Muscle layer of duodenum (tissue), 2 donors: ENCODE measurements at regions not wholly inside any gene's neighbourhood (a gene's known extent, or its start where the extent isn't known, plus 50 kb on each side); places are given as distances from the start of the nearest gene placed in this dataset.

ENCODE experiments used
- H3K27ac ChIP-seq: one replicate; pipeline ENCODE4 v1.7.0; 2013; ENCODE audit warnings: mild to moderate bottlenecking, low read length
- H3K27me3 ChIP-seq: one replicate; pipeline ENCODE4 v1.7.0; 2013; ENCODE audit warnings: low read depth, mild to moderate bottlenecking, control low read depth, low read length
- H3K36me3 ChIP-seq, 2 donors: one replicate each; pipeline ENCODE4 v1.7.0; 2013; ENCODE audit warnings: low read length in 2 of 2, control low read depth in 1 of 2, mild to moderate bottlenecking in 1 of 2; ENCODE audit not compliant: insufficient read depth in 2 of 2, control insufficient read depth in 1 of 2
- H3K4me1 ChIP-seq, 2 donors: one replicate each; pipeline ENCODE4 v1.7.0; 2013; ENCODE audit warnings: low read length in 2 of 2, mild to moderate bottlenecking in 2 of 2, control low read depth in 1 of 2, moderate library complexity in 1 of 2; ENCODE audit not compliant: insufficient read depth in 2 of 2, control insufficient read depth in 1 of 2
- H3K4me3 ChIP-seq, 2 donors: one replicate each; pipeline ENCODE4 v1.7.0; 2013; ENCODE audit warnings: low read length in 2 of 2, low read depth in 1 of 2, mild to moderate bottlenecking in 1 of 2
- H3K9me3 ChIP-seq, 2 donors: one replicate each; pipeline ENCODE4 v1.7.0; 2013; ENCODE audit warnings: low read length in 2 of 2, control low read depth in 1 of 2, mild to moderate bottlenecking in 1 of 2; ENCODE audit not compliant: control insufficient read depth in 1 of 2
- donor health status: healthy.

- Histone ChIP-seq H3K4me3 (no peak overlapping the region), H3K4me1 (no peaks in the 10 kb centered on the region), H3K36me3 (no peaks in the 10 kb centered on the region), H3K27me3 (no peaks in the 10 kb centered on the region), H3K9me3 (no peaks in the 10 kb centered on the region), H3K27ac (no peak overlapping the region)
Observed at GRCh38 chr9:78778318-78778717, 481.4 kb downstream of the PSAT1 start.

- no peaks in the 10 kb centered on the region for H3K9me3 ChIP-seq
- H3K27ac ChIP-seq: no peak overlapping the region
- H3K4me1 ChIP-seq: no peaks in the 10 kb centered on the region
- H3K36me3 ChIP-seq: no peaks in the 10 kb centered on the region
- H3K27me3 ChIP-seq: no peaks in the 10 kb centered on the region
- no peak overlapping the region for H3K4me3 ChIP-seq
Observed at GRCh38 chr9:78778861-78779374, 482.0 kb downstream of the PSAT1 start.

- H3K27me3 ChIP-seq: no peaks in the 10 kb centered on the region
- no peaks in the 10 kb centered on the region for H3K36me3 ChIP-seq
- H3K27ac ChIP-seq: no peak overlapping the region
- H3K4me1 ChIP-seq: no peaks in the 10 kb centered on the region
- H3K9me3 ChIP-seq: no peaks in the 10 kb centered on the region
- H3K4me3 ChIP-seq: no peak overlapping the region
Observed at GRCh38 chr9:78781681-78782080, 484.8 kb downstream of the PSAT1 start.

GRCh38 chr9:78782234-78782633, 485.3 kb downstream of the PSAT1 start:
- Histone ChIP-seq H3K36me3 (no peaks in the 10 kb centered on the region), H3K27ac (no peak overlapping the region), H3K4me1 (no peaks in the 10 kb centered on the region), H3K27me3 (no peaks in the 10 kb centered on the region), H3K9me3 (no peaks in the 10 kb centered on the region), H3K4me3 (no peak overlapping the region)

GRCh38 chr9:78782858-78783257, 485.9 kb downstream of the PSAT1 start:
- Histone ChIP-seq H3K4me1 (no peaks in the 10 kb centered on the region), H3K27me3 (no peaks in the 10 kb centered on the region), H3K9me3 (no peaks in the 10 kb centered on the region), H3K36me3 (no peaks in the 10 kb centered on the region), H3K4me3 (no peak overlapping the region), H3K27ac (no peak overlapping the region)

GRCh38 chr9:78783743-78784142, 486.8 kb downstream of the PSAT1 start:
- H3K36me3 ChIP-seq: no peaks in the 10 kb centered on the region
- H3K4me3 ChIP-seq: no peak overlapping the region
- no peaks in the 10 kb centered on the region for H3K9me3 ChIP-seq
- no peaks in the 10 kb centered on the region for H3K27me3 ChIP-seq
- H3K27ac ChIP-seq: no peak overlapping the region
- H3K4me1 ChIP-seq: no peaks in the 10 kb centered on the region

GRCh38 chr9:78786794-78787193, 489.9 kb downstream of the PSAT1 start:
- Histone ChIP-seq H3K36me3 (no peaks in the 10 kb centered on the region), H3K4me1 (no peaks in the 10 kb centered on the region), H3K4me3 (no peak overlapping the region), H3K27ac (no peak overlapping the region), H3K27me3 (no peaks in the 10 kb centered on the region), H3K9me3 (peaks cover 0 to 4% of the 10 kb centered on the region in 2 donors)

- Histone ChIP-seq H3K36me3 (no peaks in the 10 kb centered on the region), H3K27me3 (no peaks in the 10 kb centered on the region)
Observed at GRCh38 chr9:78788101-78788500, 491.2 kb downstream of the PSAT1 start.

GRCh38 chr9:78791779-78792178, 494.9 kb downstream of the PSAT1 start:
- Histone ChIP-seq H3K4me1 (no peaks in the 10 kb centered on the region), H3K9me3 (peaks cover 0 to 4% of the 10 kb centered on the region in 2 donors), H3K4me3 (no peak overlapping the region), H3K36me3 (no peaks in the 10 kb centered on the region), H3K27ac (no peak overlapping the region), H3K27me3 (no peaks in the 10 kb centered on the region)

More at GRCh38 chr9:78788101-78788500, 491.2 kb downstream of the PSAT1 start:
- H3K27ac ChIP-seq: no peak overlapping the region
- no peaks in the 10 kb centered on the region for H3K4me1 ChIP-seq
- peaks cover 0 to 4% of the 10 kb centered on the region in 2 donors for H3K9me3 ChIP-seq
- no peak overlapping the region for H3K4me3 ChIP-seq

GRCh38 chr9:78792745-78793144, 495.8 kb downstream of the PSAT1 start:
- H3K36me3 ChIP-seq: no peaks in the 10 kb centered on the region
- H3K27ac ChIP-seq: no peak overlapping the region
- H3K27me3 ChIP-seq: no peaks in the 10 kb centered on the region
- H3K4me1 ChIP-seq: no peaks in the 10 kb centered on the region
- peaks cover 0 to 4% of the 10 kb centered on the region in 2 donors for H3K9me3 ChIP-seq
- no peak overlapping the region for H3K4me3 ChIP-seq

GRCh38 chr9:78805771-78806170, 508.8 kb downstream of the PSAT1 start:
- H3K9me3 ChIP-seq: no peaks in the 10 kb centered on the region
- no peak overlapping the region for H3K4me3 ChIP-seq
- no peak overlapping the region for H3K27ac ChIP-seq
- H3K36me3 ChIP-seq: no peaks in the 10 kb centered on the region
- H3K27me3 ChIP-seq: no peaks in the 10 kb centered on the region
- H3K4me1 ChIP-seq: no peaks in the 10 kb centered on the region

GRCh38 chr9:78806492-78807160, 509.7 kb downstream of the PSAT1 start:
- no peaks in the 10 kb centered on the region for H3K9me3 ChIP-seq
- no peaks in the 10 kb centered on the region for H3K27me3 ChIP-seq
- H3K4me3 ChIP-seq: no peak overlapping the region
- H3K36me3 ChIP-seq: no peaks in the 10 kb centered on the region
- no peaks in the 10 kb centered on the region for H3K4me1 ChIP-seq
- no peak overlapping the region for H3K27ac ChIP-seq
